ENCODE measurements at regions not wholly inside any gene's neighbourhood (a gene's known extent, or its start where the extent isn't known, plus 50 kb on each side); places are given as distances from the start of the nearest gene placed in this dataset.

GRCh38 chr17:65404761-65405160 lies 156.7 kb downstream of the AXIN2 start:
- no peak for DNase-seq

- no peak for DNase-seq
Observed at GRCh38 chr17:65403626-65404025, 157.8 kb downstream of the AXIN2 start.

DNA sequence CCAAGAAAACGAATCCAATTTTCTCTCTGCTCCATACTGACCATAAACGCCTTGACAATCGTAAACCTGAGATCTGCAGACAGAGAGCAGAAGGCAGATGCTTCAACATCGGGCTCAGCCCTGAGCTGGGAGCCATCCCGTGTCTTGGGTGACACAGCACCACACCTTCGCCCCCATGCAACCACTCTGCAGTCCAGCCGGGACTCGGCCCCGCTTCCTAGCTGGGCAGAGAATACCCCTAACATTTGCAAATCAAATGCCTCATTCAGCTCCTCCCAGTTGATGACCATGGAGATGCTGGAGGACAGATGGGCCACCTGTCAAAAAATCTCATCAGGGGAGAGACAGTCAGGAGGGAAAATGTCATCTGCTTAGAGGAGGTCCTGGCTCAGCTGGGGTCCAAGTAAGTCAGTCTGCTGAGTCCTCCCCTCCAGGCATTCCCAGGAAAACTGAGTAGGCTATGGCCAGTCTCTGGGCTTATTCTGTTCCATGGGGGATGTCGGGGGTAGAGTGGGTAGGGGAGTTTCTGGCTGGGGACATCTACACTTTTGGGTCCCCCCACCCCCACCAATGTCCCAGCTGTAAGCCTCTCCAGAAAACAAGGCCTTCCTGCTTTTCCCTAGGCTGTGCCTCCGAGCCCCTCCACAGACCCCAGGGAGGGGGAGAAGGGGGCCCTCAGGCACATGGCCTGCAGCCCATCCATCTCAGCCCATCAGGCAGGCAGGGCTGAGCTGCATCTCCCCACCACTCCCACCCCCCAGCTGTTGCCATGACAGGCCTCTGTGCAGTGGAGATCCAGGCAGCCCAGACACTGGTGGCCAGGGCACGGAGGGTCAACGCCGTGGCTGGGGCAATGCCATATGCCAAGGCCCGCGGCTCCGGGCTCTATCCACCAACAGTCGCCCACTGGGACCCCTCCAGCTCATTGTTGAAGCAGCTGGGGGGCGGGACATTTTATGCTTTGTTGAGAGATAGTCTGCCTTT lies 158.6 kb downstream of the AXIN2 start:
- DNase-seq = no peak

GRCh38 chr17:65401561-65401960 lies 159.9 kb downstream of the AXIN2 start:
- DNase-seq = no peak

GRCh38 chr17:65400701-65401100 lies 160.7 kb downstream of the AXIN2 start:
- DNase-seq = no peak

GRCh38 chr17:65398040-65398787 lies 163.2 kb downstream of the AXIN2 start:
- DNase-seq = no peak

DNA sequence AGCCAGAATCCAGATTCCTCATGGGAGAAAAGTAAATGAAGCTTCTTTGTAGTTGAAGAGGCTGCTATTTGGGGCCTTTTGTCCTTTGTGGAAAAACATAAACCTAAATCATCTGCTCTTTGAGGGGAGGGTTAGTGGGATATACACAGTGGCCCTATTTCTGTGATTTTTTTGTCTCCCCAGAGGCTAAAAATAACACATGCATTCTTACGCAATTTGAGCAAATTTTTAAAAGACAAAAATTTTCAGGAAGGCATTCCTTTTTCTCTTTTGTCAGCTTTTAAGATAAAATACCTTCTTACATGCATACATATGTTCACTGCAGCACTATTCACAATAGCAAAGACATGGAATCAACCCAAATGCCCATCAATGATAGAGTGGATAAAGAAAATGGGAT lies 165.5 kb downstream of the AXIN2 start:
- no peak for DNase-seq

DNA sequence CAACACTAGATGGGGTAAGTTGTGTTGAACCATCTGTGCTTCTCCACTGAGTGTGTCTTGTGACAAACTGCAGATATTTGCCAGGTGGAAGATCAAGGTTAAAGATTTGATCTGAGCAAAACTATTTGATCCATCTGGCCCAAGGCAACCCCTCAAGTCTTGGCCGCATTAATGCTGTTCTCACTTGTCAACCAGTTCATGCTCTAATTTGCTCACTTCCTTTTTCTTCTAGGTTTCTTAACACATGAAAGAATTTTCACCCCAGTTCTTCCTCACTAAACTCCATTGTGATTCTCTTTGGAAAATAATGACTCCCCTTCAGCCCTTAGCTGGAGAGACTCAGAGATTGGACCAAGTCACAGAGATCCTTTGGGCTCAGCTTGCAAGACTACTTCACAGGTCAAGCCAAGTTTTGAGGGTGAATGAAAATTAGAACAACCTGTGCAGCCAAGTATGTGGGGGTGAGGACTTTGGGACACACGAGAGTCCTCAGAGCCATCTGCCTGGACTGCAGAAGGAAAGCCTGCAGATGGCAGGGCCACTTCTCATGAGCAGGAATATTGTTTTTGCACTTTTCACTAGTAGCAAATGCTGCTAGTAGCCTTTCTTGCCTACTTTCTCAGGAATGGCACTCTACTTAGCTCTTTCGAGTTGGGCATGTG lies 166.5 kb downstream of the AXIN2 start:
- DNase-seq = no peak

DNA sequence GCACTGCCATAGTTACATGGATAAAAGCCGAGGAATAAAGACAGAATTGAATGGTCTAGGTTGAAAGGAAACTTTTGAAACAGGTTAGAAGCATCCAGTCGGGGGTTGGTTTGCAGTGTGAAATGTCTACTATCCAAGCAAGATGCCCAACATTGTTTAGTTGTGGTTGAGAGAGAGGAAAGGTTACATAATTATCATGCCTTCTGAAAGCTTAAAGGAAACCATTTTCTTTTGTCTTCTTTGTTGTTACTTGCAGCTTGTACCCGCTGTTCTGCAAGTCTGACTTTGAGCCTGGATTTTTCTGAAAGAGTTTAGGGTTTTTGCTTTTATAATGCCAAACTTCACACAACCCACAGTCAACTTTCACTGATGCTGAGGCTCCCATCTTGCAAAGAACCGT lies 167.9 kb downstream of the AXIN2 start:
- DNase-seq = no peak

GRCh38 chr17:65389949-65390348 lies 171.5 kb downstream of the AXIN2 start:
- no peak for DNase-seq

- DNase-seq = no peak
Observed at GRCh38 chr17:65389426-65389825, 172.0 kb downstream of the AXIN2 start.

- no peak for DNase-seq
Observed at GRCh38 chr17:65388911-65389310, 172.5 kb downstream of the AXIN2 start.

DNA sequence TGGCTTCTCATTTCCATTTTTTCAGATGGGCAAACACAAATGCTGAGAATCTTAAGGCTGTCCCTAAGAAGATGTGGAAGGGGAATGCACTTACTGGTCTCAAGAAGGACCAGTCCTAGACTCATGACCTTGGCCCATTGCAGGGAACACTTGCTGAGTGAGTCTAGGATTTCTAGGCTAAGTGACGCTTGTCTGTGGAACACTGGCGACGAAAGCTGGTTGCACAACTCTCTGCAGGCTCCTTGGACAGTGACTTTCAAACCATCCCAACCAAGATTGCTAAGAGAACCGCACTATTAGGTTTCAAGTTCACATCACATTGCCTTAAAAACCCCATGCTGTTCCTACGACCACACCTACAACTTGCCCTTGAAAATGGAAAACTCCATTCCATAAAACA lies 174.1 kb downstream of the AXIN2 start:
- DNase-seq = no peak

GRCh38 chr17:65385726-65386125 lies 175.7 kb downstream of the AXIN2 start:
- DNase-seq = no peak

DNA sequence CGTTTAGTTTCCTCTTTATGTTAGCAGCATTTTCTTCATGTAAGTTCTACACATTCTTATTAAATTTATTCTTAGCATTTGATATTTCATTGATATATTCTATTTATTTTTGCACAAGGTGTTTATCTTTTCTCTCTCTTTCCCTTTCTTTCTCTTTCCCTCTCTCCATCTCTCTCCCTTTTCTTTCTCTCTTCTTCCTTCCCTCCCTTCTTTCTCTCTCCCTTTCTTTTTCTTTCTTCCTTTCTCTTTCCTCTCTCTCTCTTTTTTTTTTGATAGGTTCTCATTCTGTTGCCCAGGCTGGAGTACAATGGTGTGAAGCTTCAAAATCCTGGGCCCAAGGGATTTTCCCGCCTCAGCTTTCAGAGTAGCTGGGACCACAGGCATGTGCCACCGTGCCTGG lies 176.4 kb downstream of the AXIN2 start:
- no peak for DNase-seq

DNA sequence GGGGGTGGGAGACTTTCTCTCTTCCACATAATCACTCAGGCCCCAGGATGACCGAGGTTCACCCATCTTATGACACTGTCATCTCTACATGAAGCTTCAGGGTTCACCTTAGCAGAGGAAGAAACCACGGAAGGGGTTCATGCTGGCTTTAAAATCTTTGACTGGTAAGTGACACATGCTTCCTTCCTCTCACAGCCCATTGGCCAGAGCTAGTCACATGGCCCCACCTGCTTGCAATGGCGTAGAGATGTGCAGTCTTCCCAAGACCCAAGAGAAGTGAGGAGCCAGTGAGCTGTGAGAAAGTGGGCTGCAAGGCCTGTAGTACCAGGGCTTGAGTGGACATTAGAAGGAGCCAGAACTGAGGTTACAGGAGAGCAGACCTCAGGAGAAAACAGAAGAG lies 180.3 kb downstream of the AXIN2 start:
- DNase-seq = no peak

DNA sequence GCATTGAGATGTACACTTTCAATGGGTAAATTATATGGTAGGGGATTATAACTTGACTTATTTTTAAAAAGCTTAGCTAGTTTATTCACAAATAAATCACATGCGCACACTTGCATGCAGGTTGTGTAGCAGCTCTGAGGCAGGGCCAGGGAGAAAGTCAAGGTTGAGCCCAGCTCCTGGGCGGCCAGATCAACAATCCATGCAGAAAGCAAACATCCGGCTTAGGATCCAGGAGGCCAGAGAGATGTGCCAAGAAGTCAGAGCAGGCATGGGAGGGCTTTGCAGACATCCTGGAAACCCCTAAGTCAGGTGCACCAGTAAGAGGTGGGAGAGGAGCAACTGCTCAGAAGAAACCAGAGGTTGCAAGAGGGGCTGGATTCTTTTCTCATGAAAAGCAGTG lies 186.5 kb downstream of the AXIN2 start:
- DNase-seq = no peak

- no peak for DNase-seq
Observed at GRCh38 chr17:65371702-65372101, 189.7 kb downstream of the AXIN2 start.

- no peak for DNase-seq
Observed at GRCh38 chr17:65370669-65371131, 190.7 kb downstream of the AXIN2 start.

GRCh38 chr17:65368341-65368740 lies 193.1 kb downstream of the AXIN2 start:
- DNase-seq = no peak

GRCh38 chr17:65366102-65366844 lies 195.2 kb downstream of the AXIN2 start:
- no peak for DNase-seq

DNA sequence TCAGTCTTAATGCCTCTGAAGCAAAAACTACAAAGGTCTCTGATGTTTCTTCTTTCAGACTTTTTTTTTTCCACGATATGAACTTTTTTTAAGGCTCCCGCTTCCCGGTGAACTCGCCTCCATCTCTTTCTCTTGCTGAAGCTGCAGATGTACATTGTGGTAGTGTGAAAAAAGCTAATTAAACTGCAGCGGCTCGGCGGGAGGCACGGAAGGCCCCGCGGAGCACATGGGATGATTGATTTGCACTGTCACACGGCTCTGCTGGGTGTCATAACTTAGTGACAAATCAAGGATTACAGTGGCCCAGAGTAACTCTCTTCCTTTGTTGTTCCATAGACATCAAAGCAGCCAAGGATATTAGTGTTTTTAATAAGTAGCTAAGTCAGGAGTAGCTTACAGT lies 196.3 kb downstream of the AXIN2 start:
- no peak for DNase-seq

- DNase-seq = no peak
Observed at GRCh38 chr17:65364438-65364837, 197.0 kb downstream of the AXIN2 start.

Data from T-helper 1 cell (primary cell).